ENCODE measurements at regions not wholly inside any gene's neighbourhood (a gene's known extent, or its start where the extent isn't known, plus 50 kb on each side); places are given as distances from the start of the nearest gene placed in this dataset.

- DNase-seq, result no peak
Measured at GRCh38 chr1:96473791-96474434, 247.7 kb upstream of the PTBP2 start.

DNA sequence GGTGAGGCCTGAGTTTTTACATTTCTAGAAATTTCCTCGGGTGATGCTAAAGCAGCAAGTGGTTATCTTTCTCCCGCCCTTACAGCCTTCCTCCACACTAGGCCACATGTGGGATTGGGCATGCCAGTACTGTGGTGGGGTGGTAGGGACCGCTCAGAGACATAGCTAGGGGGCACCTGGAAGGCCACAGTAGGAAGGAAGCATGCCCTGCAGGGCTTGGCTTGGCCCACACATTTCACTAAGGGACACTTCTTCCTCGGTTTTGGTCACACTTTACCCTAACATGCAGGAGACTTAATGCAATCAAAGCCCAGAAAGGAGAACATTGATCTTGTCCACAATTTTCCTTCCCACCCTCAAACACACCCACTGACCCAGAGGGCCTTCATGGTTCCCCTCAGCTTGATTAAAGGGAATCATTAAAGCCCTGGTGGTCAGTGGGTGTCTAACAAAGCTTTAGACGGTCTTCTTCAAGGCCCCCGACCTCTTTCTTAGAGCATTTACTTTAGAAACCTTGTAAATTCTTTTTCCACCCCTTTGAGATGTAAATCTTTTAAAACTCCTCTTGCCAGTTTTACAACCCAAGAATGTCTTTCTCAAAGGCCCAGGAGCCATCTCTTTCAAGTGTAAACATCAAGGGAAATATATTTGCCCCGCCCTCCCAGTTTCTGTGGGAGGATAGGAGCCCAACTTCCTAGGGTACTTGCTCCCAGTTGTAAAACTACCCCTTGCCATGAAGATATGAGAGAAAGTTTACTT is 246.4 kb upstream of the PTBP2 start:
- no peak for DNase-seq

DNA sequence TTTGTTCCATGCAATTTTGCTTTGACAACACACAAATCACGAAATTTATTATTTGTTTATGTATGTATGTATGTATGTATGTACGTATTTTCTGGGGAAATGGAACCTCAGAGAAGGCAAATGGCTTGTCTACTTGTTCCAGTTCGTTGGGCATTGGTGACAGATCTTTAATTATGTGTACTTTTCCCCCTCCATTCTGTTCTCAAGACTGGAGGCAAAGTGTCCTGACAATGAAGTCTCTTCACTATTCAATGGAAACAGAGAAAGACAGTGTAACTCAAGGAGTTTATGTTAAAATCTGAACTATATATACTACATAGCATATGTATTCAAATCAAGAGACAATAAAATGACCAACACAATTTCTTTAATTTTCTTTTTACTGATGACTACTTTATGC is 245.7 kb upstream of the PTBP2 start:
- no peak for DNase-seq

DNA sequence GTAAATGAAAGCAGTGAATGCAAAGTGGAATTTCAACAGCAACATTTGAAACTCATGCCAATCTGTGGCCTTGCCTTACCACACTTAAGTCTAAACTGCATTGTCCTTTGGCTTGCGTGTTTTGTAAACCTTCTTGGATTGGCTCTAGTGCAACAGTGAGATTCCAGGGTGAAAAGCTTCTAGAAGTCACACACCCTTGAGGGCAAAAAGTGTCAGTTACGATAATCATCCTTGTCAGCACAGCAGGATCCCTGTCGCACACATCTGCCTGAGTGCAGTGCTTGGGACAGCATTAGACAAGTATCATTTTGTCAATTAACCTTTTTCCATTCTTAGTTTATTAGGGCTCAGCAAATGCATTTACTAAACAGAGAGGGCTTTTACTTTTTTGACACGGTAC is 243.4 kb upstream of the PTBP2 start:
- no peak for DNase-seq

DNA sequence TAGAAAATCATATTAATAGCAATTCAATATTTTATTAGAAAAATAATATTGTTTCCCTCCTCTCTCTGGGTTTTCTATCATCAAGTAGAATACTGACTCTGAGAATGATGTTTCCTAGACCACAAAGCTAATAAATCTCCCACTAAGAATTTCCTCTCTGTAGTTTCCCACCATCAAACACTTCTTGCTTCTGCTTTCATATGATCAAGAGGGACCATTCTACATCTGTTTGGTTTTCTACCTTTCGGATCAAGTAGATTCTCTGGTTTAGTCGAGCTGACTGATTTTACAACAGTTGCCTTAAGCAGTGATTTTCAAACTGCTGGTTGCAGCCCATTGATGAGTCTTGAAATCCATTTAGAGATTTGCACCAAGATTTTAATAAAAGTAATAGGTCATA is 240.2 kb upstream of the PTBP2 start:
- DNase-seq, result no peak

GRCh38 chr1:96482616-96483015 is 239.0 kb upstream of the PTBP2 start:
- no peak for DNase-seq

- no peak for DNase-seq
Measured at GRCh38 chr1:96487394-96487793, 234.2 kb upstream of the PTBP2 start.

GRCh38 chr1:96487971-96488370 is 233.6 kb upstream of the PTBP2 start:
- DNase-seq, result no peak

GRCh38 chr1:96488777-96489176 is 232.8 kb upstream of the PTBP2 start:
- no peak for DNase-seq

- DNase-seq, result no peak
Measured at GRCh38 chr1:96492236-96492635, 229.3 kb upstream of the PTBP2 start.

- no peak for DNase-seq
Measured at GRCh38 chr1:96498744-96499340, 222.7 kb upstream of the PTBP2 start.

DNA sequence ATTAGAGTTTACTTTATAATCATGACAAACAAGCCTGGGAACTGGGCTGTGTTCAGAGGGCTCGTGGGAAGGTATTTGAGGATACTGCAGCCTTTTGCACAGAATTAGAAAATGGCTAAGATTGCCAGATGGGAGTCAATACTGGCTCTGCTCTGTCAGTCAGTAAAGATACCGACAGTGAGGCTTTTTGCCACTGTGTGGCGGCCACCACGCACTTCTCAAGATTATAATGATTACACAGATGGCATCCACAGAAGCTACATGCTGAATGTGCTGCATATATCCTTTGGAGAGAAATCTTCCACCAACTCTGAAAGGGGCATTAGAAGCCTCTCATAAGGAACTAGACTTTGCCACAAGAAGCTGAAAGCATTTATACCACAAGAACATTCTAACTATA is 213.4 kb upstream of the PTBP2 start:
- DNase-seq, result no peak

DNA sequence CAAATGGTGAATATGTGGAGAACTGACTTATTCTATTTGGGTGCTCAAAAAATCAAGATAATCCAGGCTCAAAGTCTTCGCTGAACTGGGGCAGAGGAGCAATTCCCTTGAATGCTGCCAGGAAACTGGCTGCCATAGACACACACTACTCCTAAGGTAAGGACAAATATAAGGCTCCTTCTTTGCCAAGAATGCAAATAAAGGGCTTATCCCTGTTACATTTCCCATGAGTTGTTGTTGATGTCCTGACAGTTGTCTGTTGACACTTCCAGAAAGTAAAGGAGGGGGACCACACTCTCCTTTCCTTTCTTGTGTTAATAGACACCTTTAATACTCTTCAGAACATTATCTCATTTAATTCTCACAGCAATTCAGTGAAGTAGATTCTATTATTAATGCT is 212.2 kb upstream of the PTBP2 start:
- no peak for DNase-seq

GRCh38 chr1:96509951-96510350 is 211.6 kb upstream of the PTBP2 start:
- no peak for DNase-seq

DNA sequence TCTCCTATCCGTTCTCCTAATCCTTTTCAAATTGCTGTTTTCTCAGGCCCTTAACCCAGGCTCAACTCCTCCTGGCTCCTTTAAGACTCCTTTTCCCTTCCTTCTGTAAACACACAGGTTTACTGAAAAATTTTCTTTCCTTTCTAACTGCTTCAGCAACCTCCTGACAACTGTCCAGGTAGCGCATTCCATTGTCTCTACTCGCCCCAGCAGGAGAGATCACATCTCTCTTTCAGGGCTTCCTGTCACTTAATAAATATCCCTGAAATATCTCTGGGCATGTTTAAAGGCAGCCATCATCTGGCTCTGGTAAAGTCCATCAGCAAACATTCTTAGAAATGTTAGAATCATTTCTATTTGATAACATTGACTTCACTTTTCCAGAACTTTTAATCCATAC is 211.2 kb upstream of the PTBP2 start:
- DNase-seq, result no peak

DNA sequence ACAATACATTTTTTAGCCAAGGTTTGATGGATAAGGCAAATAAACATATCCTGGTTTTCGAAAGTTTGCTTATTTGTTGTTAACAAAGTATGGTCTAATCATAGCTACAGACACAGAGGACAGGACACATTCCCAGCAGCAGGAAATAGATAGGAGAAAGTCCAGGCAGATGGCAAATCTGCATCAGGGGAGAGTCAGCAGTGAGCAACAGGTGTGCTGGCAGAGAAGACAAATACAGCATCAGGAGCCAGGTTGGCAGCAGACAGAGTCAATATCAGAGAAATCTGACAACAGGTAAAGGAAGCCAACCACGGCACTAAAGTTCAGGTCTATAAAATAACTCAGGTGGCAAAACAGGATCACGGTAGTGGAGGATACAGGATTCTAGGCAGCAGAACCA is 210.7 kb upstream of the PTBP2 start:
- no peak for DNase-seq

GRCh38 chr1:96513136-96513535 is 208.4 kb upstream of the PTBP2 start:
- DNase-seq, result no peak

DNA sequence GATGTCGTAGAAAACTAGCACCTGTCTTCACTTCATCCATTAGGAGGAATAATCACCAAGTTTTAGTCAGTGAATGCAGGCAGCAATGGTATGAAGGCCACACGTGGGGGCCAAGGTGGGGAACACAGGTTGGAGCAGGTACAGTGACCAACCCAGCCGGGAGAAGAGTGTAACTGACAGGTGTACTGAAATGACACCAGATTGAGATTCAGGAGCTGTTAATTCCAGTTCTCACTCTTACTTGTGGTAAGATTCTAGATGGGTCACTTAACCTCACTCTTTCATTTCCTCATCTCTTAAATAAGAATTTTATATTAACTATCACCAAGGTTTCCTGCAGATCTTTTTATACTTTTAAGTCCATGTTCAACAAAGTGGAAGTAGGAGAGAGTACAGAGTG is 206.2 kb upstream of the PTBP2 start:
- DNase-seq, result no peak

DNA sequence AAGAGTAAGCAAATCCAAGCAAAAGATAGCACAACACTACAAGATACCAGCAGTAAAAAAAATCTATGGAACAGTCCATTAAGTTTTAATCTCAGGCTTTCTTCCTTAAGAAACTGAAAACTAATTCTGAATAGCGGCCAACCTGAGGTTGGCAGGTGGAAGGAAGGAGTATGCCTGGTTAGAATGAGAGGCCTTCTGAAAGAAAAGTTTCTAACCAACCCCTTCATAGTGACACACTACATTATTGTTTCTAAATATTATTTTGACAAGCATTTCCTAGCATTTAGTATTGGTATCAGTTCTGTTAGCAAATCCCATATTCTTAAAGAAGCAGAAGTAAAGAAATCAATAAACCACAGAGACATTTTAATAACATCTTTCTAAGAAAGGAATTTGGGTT is 205.7 kb upstream of the PTBP2 start:
- no peak for DNase-seq

GRCh38 chr1:96519851-96520578 is 201.6 kb upstream of the PTBP2 start:
- no peak for DNase-seq

- no peak for DNase-seq
Measured at GRCh38 chr1:96520579-96520947, 201.0 kb upstream of the PTBP2 start.

DNA sequence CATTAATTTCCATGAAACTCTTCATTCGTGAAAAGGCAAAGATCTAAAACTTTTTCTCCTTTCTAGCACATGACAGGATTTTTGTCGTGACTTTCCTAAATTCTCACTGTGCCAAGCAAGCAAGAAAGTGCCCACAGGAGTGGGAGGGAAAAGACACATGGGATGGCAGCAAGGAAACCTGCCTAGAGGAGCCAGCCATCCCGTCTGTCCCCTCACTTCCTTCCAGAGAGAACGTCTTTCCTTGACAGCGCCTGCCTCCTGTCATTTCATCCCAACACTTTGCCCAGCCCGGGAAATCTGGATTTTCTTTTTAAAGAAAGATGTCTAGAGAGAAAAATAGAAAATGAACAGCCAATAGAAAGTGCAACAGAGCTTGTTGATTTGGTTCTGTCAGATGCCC is 200.6 kb upstream of the PTBP2 start:
- no peak for DNase-seq

DNA sequence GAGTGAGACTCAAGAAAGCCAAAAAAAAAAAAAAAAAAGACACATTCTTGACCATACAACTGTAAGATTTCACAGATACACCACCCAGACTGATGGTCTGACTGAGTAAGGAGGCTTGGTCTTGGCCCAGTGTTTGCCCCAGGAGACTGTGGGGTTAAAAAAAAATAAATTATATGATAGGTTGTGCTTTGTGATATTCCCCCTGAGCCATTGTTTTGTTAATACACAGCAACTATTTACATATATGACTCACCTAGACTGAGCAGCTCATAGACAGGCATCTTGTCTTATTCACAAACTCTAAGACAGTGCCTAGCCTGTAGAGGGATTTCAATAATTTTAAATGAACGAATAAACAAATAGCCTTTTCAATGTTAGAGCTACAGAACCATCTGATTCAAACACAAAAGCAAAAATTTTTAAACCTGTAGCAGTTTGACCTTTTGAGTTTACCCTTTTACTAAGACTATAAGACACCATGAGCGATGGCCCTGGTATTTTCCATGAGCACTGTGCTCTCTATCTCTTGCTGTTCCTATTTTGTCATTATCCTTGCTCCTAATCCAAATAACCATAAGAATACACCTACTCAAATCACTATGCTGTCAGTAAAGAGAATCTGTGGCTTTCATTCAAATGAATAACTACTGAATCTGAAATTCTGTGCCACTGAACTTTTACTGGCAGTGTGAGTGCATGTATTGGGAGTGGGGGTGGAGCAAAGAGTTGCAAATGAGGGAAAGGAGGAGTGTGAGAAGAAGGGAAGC is 199.4 kb upstream of the PTBP2 start:
- no peak for DNase-seq

Measured in CD4-positive, alpha-beta T cell treated with Interleukin-6 for 4 hours (primary cell).